ENCODE measurements at regions not wholly inside any gene's neighbourhood (a gene's known extent, or its start where the extent isn't known, plus 50 kb on each side); places are given as distances from the start of the nearest gene placed in this dataset.
"Not testable (repeated sequence)": the region's sequence is repeated elsewhere in the genome, so short reads cannot be mapped to it uniquely, and the experiment has no call there.

DNA sequence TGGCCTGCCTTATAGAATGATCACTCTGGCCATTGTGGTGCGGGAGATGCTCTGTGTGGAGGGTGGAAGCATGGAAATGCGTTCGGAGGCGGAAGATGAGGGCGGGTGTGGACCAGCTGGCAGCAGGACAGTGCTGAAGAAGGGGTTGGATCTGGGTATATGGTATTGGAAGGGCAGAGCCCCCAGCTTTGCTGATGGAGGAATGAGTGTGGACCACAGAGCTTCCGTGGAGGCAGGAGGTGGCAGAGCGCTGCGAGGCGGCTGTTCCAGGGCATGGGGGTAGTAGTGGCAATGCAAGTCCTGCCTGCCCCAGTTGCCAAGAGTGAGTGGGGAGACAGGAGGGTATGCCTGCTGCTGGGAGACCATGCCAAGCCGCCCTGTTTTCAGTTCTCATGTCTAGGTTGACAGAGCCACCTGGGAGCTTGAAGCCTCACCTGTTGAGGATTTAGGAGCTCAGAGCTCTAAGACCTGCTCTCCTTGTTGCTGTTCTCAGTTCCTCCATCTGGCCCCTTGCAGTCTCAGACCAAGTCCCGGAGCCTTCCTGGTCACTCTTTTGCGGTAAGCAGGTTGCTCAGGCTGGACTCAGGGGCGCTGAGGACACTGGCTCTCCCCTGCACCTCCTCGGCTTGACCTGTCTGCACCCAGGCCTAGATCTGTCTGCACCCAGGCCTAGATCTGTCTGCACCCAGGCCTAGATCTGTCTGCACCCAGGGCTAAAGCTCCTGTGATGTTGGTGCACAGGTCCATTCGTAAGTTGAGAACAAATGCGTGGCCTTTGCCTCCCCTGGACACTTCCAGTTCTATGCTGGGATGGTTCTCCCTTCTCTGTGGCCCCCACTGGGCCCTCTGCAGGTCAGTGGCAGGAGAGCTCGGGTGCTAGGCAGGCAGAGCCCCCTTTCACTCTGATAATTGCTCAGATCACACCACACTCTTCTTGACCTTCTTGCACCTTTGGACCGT lies 290.5 kb upstream of the HS6ST1 start:
- Histone ChIP-seq H3K27me3 (ENCODE audit: control insufficient read depth, insufficient read depth, low read length) (no peaks in the 10 kb centered on the region), H3K9ac (ENCODE audit: low read depth, low read length) (no peak overlapping the region), H3K4me1 (ENCODE audit: control insufficient read depth, insufficient read depth, low read length) (peaks cover 4% of the 10 kb centered on the region; the same call in 1 of the 2 replicates), H3K9me3 (ENCODE audit: control insufficient read depth, insufficient read depth, low read length) (no peaks in the 10 kb centered on the region), H3K36me3 (ENCODE audit: control insufficient read depth, insufficient read depth, low read length) (no peaks in the 10 kb centered on the region), H3K4me3 (ENCODE audit: low read depth, low read length) (no peak overlapping the region), H3K27ac (ENCODE audit: low read depth, low read length) (no peak overlapping the region)

DNA sequence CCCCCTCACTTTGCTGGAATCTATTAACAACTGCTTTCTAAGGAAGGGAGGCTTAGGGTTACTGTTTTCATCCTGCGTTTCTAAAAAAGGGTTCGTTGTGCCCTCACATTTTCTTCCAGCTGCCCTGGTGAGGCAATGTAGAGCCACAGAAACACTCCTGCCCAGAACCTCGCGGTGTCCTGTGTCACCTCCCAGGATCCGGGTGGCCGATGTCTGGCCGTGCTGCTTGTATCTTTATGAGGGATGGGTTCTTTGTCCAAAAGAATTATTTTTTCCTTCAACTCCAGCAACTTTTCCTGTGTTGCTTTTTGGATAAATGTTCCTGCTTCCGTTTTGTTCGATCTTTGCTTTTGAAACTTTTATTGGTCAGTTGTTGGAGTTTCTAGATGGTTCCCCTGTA lies 291.8 kb upstream of the HS6ST1 start:
- Histone ChIP-seq H3K27me3 (ENCODE audit: control insufficient read depth, insufficient read depth, low read length) (no peaks in the 10 kb centered on the region), H3K4me3 (ENCODE audit: low read depth, low read length) (no peak overlapping the region), H3K9me3 (ENCODE audit: control insufficient read depth, insufficient read depth, low read length) (no peaks in the 10 kb centered on the region), H3K9ac (ENCODE audit: low read depth, low read length) (no peak overlapping the region), H3K4me1 (ENCODE audit: control insufficient read depth, insufficient read depth, low read length) (peaks cover 4% of the 10 kb centered on the region; the same call in 1 of the 2 replicates), H3K27ac (ENCODE audit: low read depth, low read length) (no peak overlapping the region), H3K36me3 (ENCODE audit: control insufficient read depth, insufficient read depth, low read length) (no peaks in the 10 kb centered on the region)

DNA sequence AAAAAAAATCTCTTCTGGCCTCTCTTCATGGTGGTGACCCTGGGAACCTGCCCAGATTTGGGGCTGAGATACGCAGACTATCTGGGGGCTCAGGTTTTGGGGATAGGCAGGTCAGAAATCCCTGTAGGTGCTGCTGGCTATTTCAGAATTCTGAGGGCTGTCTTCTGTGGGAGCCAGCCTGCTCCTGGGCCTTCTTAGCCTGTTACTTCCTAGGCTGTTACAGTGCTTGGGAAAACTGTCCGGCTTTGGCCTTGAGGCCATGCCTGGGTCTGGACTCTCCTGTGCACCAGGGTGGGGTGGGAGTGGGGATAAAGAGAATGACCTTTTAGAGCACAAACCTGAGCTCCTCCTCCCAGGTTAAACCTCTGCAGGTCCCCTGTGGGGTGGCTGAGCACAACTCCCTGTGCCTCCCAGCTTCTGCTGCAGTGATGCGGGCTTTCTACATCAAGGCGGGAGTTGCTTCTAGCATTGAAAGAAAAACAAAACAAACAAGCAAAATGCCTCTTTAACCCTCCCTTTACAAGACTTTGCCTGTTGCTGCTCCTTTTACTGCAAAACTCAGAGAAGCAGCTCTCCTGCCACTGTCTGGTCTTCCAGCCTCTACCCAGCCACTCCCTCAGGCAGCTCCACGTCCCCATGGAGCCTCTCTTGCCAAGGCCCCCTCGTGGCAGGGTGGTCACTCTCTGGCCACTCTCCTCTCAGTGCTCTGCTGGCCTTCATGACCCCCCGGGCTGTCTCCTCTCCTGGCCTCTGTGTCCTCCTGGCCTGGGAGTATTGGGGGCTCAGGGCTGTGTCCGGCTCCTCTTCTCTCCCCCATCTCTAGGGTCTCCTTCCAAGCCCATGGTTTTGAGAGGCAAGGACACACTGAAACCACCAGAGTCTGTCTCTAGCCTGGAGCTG lies 293.0 kb upstream of the HS6ST1 start:
- Histone ChIP-seq H3K4me3 (ENCODE audit: low read depth, low read length) (no peak overlapping the region), H3K27me3 (ENCODE audit: control insufficient read depth, insufficient read depth, low read length) (no peaks in the 10 kb centered on the region), H3K9ac (ENCODE audit: low read depth, low read length) (no peak overlapping the region), H3K27ac (ENCODE audit: low read depth, low read length) (no peak overlapping the region), H3K4me1 (ENCODE audit: control insufficient read depth, insufficient read depth, low read length) (peaks cover 4% of the 10 kb centered on the region; the same call in 1 of the 2 replicates), H3K9me3 (ENCODE audit: control insufficient read depth, insufficient read depth, low read length) (no peaks in the 10 kb centered on the region), H3K36me3 (ENCODE audit: control insufficient read depth, insufficient read depth, low read length) (no peaks in the 10 kb centered on the region)

DNA sequence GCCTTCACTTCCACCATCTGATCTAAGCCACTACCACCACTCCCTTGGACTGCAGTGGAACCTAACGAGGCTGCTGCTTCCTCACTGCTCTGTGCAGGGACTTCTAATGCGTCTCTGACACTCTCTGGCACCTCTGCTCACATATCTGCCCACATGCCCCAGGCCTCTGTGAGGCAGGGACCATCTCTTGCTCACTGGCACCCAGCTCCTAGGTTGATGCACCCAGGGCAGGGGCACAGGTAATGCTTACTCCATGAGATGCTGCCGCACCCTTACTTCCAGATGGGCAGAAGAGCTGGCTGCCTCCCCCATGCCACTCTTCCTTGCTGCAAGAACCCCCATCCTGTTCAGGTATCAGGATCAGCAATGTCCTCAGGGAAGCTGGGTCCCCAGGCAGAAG lies 294.0 kb upstream of the HS6ST1 start:
- Histone ChIP-seq H3K4me3 (ENCODE audit: low read depth, low read length) (no peak overlapping the region), H3K9me3 (ENCODE audit: control insufficient read depth, insufficient read depth, low read length) (no peaks in the 10 kb centered on the region), H3K27ac (ENCODE audit: low read depth, low read length) (no peak overlapping the region), H3K9ac (ENCODE audit: low read depth, low read length) (no peak overlapping the region), H3K4me1 (ENCODE audit: control insufficient read depth, insufficient read depth, low read length) (peaks cover 4% of the 10 kb centered on the region; the same call in 1 of the 2 replicates), H3K36me3 (ENCODE audit: control insufficient read depth, insufficient read depth, low read length) (no peaks in the 10 kb centered on the region), H3K27me3 (ENCODE audit: control insufficient read depth, insufficient read depth, low read length) (no peaks in the 10 kb centered on the region)

DNA sequence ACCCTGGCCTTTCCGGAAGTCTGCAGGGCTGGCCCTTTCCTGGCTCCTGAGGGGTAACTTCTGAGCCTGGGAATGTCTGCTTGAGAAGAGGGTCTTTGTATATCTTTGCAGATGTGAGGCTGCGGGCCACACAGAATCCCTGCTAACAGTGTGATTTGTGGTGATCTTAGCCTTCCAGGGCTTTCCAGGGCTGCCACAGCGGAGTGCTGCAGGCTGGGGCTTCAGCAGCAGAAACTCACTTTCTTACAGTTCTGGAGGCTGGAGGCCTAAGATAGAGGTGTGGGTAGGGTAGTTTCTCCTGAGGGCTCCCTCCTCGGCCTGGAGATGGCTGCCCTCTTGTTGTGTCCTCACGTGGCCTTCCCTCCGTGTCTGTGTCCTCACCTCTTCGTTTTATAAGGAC lies 294.7 kb upstream of the HS6ST1 start:
- peaks cover 1% of the 10 kb centered on the region; the same call in 1 of the 2 replicates for H3K9me3 ChIP-seq (ENCODE audit: control insufficient read depth, insufficient read depth, low read length)
- no peak overlapping the region for H3K27ac ChIP-seq (ENCODE audit: low read depth, low read length)
- no peaks in the 10 kb centered on the region for H3K36me3 ChIP-seq (ENCODE audit: control insufficient read depth, insufficient read depth, low read length)
- no peaks in the 10 kb centered on the region for H3K27me3 ChIP-seq (ENCODE audit: control insufficient read depth, insufficient read depth, low read length)
- H3K4me3 ChIP-seq (ENCODE audit: low read depth, low read length), result no peak overlapping the region
- H3K4me1 ChIP-seq (ENCODE audit: control insufficient read depth, insufficient read depth, low read length), result peaks cover under 1% of the 10 kb centered on the region; the same call in 1 of the 2 replicates
- no peak overlapping the region for H3K9ac ChIP-seq (ENCODE audit: low read depth, low read length)

DNA sequence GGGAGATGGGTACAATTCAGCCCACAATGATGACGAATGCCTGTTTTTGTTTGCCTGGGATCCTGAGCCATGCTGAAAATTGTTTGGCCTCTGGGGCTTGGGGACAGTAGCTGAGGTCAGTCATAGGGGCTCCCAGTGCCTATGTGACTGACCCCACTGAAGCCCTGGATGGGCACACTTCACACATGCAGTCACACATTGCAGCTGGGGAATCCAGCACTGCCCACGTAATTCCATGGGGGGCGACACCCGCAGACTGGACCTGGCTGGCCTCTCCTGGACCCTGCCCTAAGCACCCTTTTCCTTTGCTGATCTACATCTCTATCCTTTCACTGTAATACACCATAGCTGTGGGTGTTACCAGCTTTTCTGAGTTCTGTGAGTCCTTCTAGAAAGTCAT lies 295.2 kb upstream of the HS6ST1 start:
- H3K9ac ChIP-seq (ENCODE audit: low read depth, low read length), result no peak overlapping the region
- H3K27me3 ChIP-seq (ENCODE audit: control insufficient read depth, insufficient read depth, low read length), result no peaks in the 10 kb centered on the region
- H3K27ac ChIP-seq (ENCODE audit: low read depth, low read length), result no peak overlapping the region
- no peak overlapping the region for H3K4me3 ChIP-seq (ENCODE audit: low read depth, low read length)
- H3K4me1 ChIP-seq (ENCODE audit: control insufficient read depth, insufficient read depth, low read length), result no peaks in the 10 kb centered on the region
- H3K36me3 ChIP-seq (ENCODE audit: control insufficient read depth, insufficient read depth, low read length), result no peaks in the 10 kb centered on the region
- peaks cover 6% of the 10 kb centered on the region for H3K9me3 ChIP-seq (ENCODE audit: control insufficient read depth, insufficient read depth, low read length)

DNA sequence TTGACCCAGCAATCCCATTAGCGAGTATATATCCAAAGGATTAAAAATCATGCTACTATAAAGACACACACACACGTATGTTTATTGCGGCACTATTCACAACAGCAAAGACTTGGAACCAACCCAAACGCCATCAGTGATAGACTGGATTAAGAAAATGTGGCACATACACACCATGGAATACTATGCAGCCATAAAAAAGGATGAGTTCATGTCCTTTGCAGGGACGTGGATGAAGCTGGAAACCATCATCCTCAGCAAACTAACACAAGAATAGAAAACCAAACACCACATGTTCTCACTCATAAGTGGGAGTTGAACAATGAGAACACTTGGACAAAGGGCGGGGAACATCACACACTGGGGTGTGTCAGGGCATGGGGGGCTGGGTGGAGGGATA lies 296.2 kb upstream of the HS6ST1 start:
- not testable (repeated sequence) for H3K9ac ChIP-seq (ENCODE audit: low read depth, low read length); H3K4me3 ChIP-seq (ENCODE audit: low read depth, low read length); H3K9me3 ChIP-seq (ENCODE audit: control insufficient read depth, insufficient read depth, low read length); H3K4me1 ChIP-seq (ENCODE audit: control insufficient read depth, insufficient read depth, low read length); H3K27ac ChIP-seq (ENCODE audit: low read depth, low read length); H3K27me3 ChIP-seq (ENCODE audit: control insufficient read depth, insufficient read depth, low read length); H3K36me3 ChIP-seq (ENCODE audit: control insufficient read depth, insufficient read depth, low read length)

DNA sequence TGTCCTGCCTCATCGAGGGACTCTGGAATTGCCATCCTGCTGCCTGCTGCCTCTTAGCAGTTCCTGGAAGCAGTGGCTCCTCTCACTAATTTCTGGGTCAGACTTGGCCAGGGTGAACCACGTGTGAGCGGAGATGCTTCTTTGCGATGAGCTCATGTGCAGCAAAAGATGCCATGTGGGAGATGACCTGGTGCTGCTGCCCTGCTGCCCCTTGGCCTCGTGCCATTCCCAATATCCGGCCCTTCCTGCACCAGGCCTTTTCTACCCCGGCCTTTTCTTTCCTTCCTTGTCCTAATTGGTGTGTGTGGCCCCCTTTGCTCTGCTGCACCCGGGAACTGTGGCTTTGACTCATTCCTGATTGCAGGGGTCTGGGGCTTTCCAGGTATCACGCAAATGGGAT lies 296.9 kb upstream of the HS6ST1 start:
- no peak overlapping the region for H3K27ac ChIP-seq (ENCODE audit: low read depth, low read length)
- no peaks in the 10 kb centered on the region for H3K27me3 ChIP-seq (ENCODE audit: control insufficient read depth, insufficient read depth, low read length)
- H3K9ac ChIP-seq (ENCODE audit: low read depth, low read length), result no peak overlapping the region
- no peaks in the 10 kb centered on the region for H3K36me3 ChIP-seq (ENCODE audit: control insufficient read depth, insufficient read depth, low read length)
- H3K4me1 ChIP-seq (ENCODE audit: control insufficient read depth, insufficient read depth, low read length), result no peaks in the 10 kb centered on the region
- H3K9me3 ChIP-seq (ENCODE audit: control insufficient read depth, insufficient read depth, low read length), result peaks cover 6% of the 10 kb centered on the region
- no peak overlapping the region for H3K4me3 ChIP-seq (ENCODE audit: low read depth, low read length)

DNA sequence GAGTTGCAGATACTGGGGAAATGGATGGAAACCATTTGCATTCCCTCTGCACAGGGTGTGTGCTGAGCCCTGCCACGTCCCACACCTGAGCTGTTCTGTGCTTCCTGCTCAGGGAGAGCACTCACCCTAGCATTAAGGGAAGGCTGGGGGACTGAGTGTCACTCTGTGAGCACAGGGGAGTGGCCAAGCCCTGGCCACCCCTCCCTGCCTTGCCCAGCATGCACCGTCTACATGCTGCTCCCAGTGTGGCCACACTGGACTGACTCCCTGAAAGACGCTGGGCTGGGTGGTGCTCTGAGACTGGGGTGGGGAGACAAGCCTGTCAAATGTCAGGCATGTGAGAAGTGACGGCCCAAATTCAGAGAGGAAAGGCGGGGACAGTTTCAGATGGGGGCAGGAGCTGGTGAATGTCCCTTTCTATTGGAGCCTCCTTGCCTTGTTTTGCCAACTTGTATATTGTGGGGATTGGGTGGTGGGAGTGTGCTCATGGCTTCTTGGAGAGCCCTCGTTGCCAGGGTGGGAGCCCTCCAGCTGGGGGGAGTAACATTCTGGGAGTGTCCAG lies 298.4 kb upstream of the HS6ST1 start:
- no peaks in the 10 kb centered on the region for H3K4me1 ChIP-seq (ENCODE audit: control insufficient read depth, insufficient read depth, low read length)
- no peaks in the 10 kb centered on the region for H3K27me3 ChIP-seq (ENCODE audit: control insufficient read depth, insufficient read depth, low read length)
- H3K36me3 ChIP-seq (ENCODE audit: control insufficient read depth, insufficient read depth, low read length), result no peaks in the 10 kb centered on the region
- peaks cover 6% of the 10 kb centered on the region for H3K9me3 ChIP-seq (ENCODE audit: control insufficient read depth, insufficient read depth, low read length)
- H3K9ac ChIP-seq (ENCODE audit: low read depth, low read length), result no peak overlapping the region
- H3K27ac ChIP-seq (ENCODE audit: low read depth, low read length), result no peak overlapping the region
- no peak overlapping the region for H3K4me3 ChIP-seq (ENCODE audit: low read depth, low read length)

DNA sequence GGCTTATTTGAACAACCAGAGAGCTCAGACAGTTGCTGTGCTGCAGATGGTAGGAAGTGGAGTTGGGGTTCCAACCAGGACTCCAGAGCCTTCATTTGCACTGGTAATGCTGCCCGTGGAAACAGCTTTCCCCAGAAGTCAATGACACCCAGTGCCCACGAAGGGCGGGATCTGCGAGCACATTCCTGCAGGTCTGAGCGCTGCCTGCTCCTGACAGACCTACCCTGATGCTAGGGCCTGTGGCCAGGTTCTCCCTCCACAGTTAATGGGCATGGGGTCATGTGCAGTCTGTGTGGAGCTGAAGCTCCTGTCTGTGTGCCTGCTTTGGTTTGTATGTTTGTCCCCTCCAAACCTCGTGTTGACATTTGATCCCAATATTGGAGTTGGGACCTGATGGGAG lies 299.0 kb upstream of the HS6ST1 start:
- Histone ChIP-seq H3K9me3 (ENCODE audit: control insufficient read depth, insufficient read depth, low read length) (peaks cover 6% of the 10 kb centered on the region), H3K27me3 (ENCODE audit: control insufficient read depth, insufficient read depth, low read length) (no peaks in the 10 kb centered on the region), H3K9ac (ENCODE audit: low read depth, low read length) (no peak overlapping the region), H3K4me3 (ENCODE audit: low read depth, low read length) (no peak overlapping the region), H3K4me1 (ENCODE audit: control insufficient read depth, insufficient read depth, low read length) (no peaks in the 10 kb centered on the region), H3K27ac (ENCODE audit: low read depth, low read length) (no peak overlapping the region), H3K36me3 (ENCODE audit: control insufficient read depth, insufficient read depth, low read length) (no peaks in the 10 kb centered on the region)
